ENCODE measurements at regions not wholly inside any gene's neighbourhood (a gene's known extent, or its start where the extent isn't known, plus 50 kb on each side); places are given as distances from the start of the nearest gene placed in this dataset.

DNA sequence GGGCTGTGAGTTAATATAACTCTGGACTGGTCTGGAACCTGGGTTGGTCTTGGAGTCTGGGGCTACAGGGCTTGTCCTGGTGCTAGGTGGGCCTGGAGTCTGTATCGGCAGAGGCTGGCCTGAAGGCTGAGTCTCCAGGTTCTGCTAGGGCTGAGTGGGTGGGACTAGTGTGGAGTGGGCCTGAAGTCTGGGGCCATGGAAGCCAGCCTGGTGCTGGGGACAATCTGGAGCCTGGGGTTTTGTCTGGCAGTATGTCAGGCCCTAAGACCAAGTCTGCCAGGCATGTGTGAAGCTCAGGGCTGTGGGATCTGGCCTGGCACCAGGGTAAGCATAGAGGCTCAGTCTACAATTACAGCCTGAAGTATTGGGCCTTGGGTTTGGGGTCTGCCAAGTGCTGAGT, 742.6 kb upstream of the GRIA3 start:
- Mint-ChIP-seq H3K27ac (no peak overlapping the region), H3K36me3 (ENCODE audit: low read depth) (no peaks in the 10 kb centered on the region), H3K4me1 (no peaks in the 10 kb centered on the region), H3K4me3 (no peak overlapping the region), H3K27me3 (no peaks in the 10 kb centered on the region)
- no peaks in the 10 kb centered on the region for H3K9me3 ChIP-seq (ENCODE audit: control insufficient read depth, low read length, poor library complexity, severe bottlenecking)
- ATAC-seq (no peak), DNase-seq (no peak)

DNA sequence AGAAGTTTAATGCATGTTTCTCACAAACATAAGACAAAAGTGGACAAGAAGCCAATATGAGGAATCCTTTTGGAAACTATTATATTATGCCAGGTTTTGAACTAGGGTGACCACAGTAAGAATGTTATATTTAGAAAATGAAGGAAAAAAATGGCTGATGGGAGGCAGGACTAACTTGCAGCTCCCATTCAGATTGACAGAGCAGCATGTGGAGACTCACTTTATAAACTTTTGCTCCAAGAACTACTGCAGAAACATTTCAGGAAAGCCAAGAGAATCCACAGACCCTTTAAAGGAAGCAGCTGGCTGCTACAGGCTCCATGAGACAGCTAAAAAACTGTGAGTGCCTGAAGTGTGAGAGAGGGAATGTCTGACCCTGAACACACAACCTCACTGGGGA, 738.6 kb upstream of the GRIA3 start:
- H3K27me3 Mint-ChIP-seq, result no peaks in the 10 kb centered on the region
- no peaks in the 10 kb centered on the region for H3K4me1 Mint-ChIP-seq
- H3K9me3 ChIP-seq (ENCODE audit: control insufficient read depth, low read length, poor library complexity, severe bottlenecking), result no peaks in the 10 kb centered on the region
- DNase-seq, result no peak
- H3K27ac Mint-ChIP-seq, result no peak overlapping the region
- ATAC-seq, result no peak
- no peaks in the 10 kb centered on the region for H3K36me3 Mint-ChIP-seq (ENCODE audit: low read depth)
- no peak overlapping the region for H3K4me3 Mint-ChIP-seq

- no peak for DNase-seq
- ATAC-seq, result no peak
- Mint-ChIP-seq H3K4me3 (no peak overlapping the region), H3K27ac (no peak overlapping the region), H3K36me3 (ENCODE audit: low read depth) (no peaks in the 10 kb centered on the region), H3K4me1 (no peaks in the 10 kb centered on the region), H3K27me3 (no peaks in the 10 kb centered on the region)
- H3K9me3 ChIP-seq (ENCODE audit: control insufficient read depth, low read length, poor library complexity, severe bottlenecking), result no peaks in the 10 kb centered on the region
These were observed 719.7 kb upstream of the GRIA3 start for GRCh38 chrX:122464341-122464740.

DNA sequence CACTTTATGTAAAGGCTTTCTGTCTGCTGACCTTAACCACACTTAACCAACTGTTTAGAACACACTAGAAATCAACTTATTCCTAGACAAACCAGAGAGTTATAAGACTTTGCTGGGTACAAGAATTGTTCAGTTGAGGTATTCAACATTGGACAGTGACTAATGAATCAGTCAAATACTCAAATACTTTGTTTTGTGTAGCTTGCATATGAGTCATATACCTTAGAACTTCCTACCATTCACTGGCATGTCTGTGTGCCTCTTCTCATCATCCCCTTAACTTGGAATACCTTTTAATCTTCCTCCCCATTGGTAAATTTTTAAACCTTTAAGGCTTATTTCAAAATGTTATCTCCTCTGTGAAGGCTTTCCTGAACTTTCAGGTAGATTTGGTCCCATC, 708.8 kb upstream of the GRIA3 start:
- Mint-ChIP-seq H3K4me3 (no peak overlapping the region), H3K4me1 (no peaks in the 10 kb centered on the region), H3K27me3 (no peaks in the 10 kb centered on the region), H3K27ac (no peak overlapping the region), H3K36me3 (ENCODE audit: low read depth) (no peaks in the 10 kb centered on the region)
- ATAC-seq (no peak), DNase-seq (no peak)
- H3K9me3 ChIP-seq (ENCODE audit: control insufficient read depth, low read length, poor library complexity, severe bottlenecking), result no peaks in the 10 kb centered on the region

- ATAC-seq (no peak), DNase-seq (no peak)
- Mint-ChIP-seq H3K27ac (no peak overlapping the region), H3K4me3 (no peak overlapping the region), H3K36me3 (ENCODE audit: low read depth) (no peaks in the 10 kb centered on the region), H3K27me3 (no peaks in the 10 kb centered on the region), H3K4me1 (no peaks in the 10 kb centered on the region)
- no peaks in the 10 kb centered on the region for H3K9me3 ChIP-seq (ENCODE audit: control insufficient read depth, low read length, poor library complexity, severe bottlenecking)
These were observed 683.5 kb upstream of the GRIA3 start for GRCh38 chrX:122500556-122500955.

DNA sequence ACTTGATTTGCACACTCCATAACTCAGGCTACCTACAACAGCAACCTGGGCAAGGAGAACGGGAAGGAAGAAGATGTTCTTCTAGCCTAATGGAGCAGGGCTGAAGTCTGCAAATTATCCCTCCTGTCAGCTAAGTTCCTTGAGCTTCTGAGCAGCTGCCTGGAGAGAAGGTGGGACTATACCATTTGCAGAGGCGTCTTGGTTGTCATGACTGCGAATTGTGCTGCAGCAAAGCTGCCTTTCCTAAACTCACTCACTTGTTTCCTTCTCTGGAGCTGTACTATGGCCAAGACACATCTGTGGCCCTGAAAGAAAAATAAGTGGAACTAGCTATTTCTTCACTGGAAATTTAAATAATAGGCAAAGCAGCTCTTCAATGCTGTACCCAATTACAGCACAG, 682.4 kb upstream of the GRIA3 start:
- no peaks in the 10 kb centered on the region for H3K27me3 Mint-ChIP-seq
- H3K9me3 ChIP-seq (ENCODE audit: control insufficient read depth, low read length, poor library complexity, severe bottlenecking), result no peaks in the 10 kb centered on the region
- ATAC-seq (no peak), DNase-seq (no peak)
- H3K4me3 Mint-ChIP-seq, result no peak overlapping the region
- H3K4me1 Mint-ChIP-seq, result no peaks in the 10 kb centered on the region
- no peaks in the 10 kb centered on the region for H3K36me3 Mint-ChIP-seq (ENCODE audit: low read depth)
- no peak overlapping the region for H3K27ac Mint-ChIP-seq

GRCh38 chrX:122504026-122504425, 680.1 kb upstream of the GRIA3 start:
- Mint-ChIP-seq H3K27me3 (no peaks in the 10 kb centered on the region), H3K27ac (no peak overlapping the region), H3K4me3 (no peak overlapping the region), H3K4me1 (no peaks in the 10 kb centered on the region), H3K36me3 (ENCODE audit: low read depth) (no peaks in the 10 kb centered on the region)
- ATAC-seq, result no peak
- no peaks in the 10 kb centered on the region for H3K9me3 ChIP-seq (ENCODE audit: control insufficient read depth, low read length, poor library complexity, severe bottlenecking)
- DNase-seq, result no peak

GRCh38 chrX:122512561-122513072, 671.5 kb upstream of the GRIA3 start:
- Mint-ChIP-seq H3K4me1 (no peaks in the 10 kb centered on the region), H3K27me3 (no peaks in the 10 kb centered on the region), H3K4me3 (no peak overlapping the region), H3K36me3 (ENCODE audit: low read depth) (no peaks in the 10 kb centered on the region), H3K27ac (no peak overlapping the region)
- H3K9me3 ChIP-seq (ENCODE audit: control insufficient read depth, low read length, poor library complexity, severe bottlenecking), result no peaks in the 10 kb centered on the region
- DNase-seq (no peak), ATAC-seq (no peak)

DNA sequence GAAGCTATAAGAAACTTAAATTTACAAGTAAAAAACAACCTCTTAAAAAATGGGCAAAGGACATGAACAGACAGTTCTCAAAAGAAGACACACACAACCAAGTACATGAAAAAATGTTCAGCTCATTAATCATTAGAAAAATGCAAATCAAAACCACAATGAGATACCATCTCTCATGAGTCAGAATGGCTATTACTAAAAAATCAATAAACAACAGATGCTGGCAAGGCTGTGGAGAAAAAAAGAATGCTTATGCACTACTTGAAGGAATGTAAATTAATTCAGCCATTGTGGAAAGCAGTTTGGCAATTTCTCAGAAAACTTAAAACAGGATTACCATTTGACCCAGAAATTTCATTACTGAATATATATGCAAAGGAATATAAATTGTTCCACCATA, 666.3 kb upstream of the GRIA3 start:
- DNase-seq, result no peak
- no peak overlapping the region for H3K4me3 Mint-ChIP-seq
- H3K27me3 Mint-ChIP-seq, result no peaks in the 10 kb centered on the region
- no peak overlapping the region for H3K27ac Mint-ChIP-seq
- no peaks in the 10 kb centered on the region for H3K36me3 Mint-ChIP-seq (ENCODE audit: low read depth)
- no peak for ATAC-seq
- no peaks in the 10 kb centered on the region for H3K9me3 ChIP-seq (ENCODE audit: control insufficient read depth, low read length, poor library complexity, severe bottlenecking)
- no peaks in the 10 kb centered on the region for H3K4me1 Mint-ChIP-seq

- DNase-seq (no peak), ATAC-seq (no peak)
- Mint-ChIP-seq H3K4me1 (no peaks in the 10 kb centered on the region), H3K27ac (no peak overlapping the region), H3K27me3 (no peaks in the 10 kb centered on the region), H3K36me3 (ENCODE audit: low read depth) (no peaks in the 10 kb centered on the region), H3K4me3 (no peak overlapping the region)
- H3K9me3 ChIP-seq (ENCODE audit: control insufficient read depth, low read length, poor library complexity, severe bottlenecking), result no peaks in the 10 kb centered on the region
These were observed 638.3 kb upstream of the GRIA3 start for GRCh38 chrX:122545778-122546177.

- DNase-seq, result no peak
- no peak overlapping the region for H3K4me3 Mint-ChIP-seq
- no peaks in the 10 kb centered on the region for H3K27me3 Mint-ChIP-seq
- H3K36me3 Mint-ChIP-seq (ENCODE audit: low read depth), result no peaks in the 10 kb centered on the region
- no peaks in the 10 kb centered on the region for H3K4me1 Mint-ChIP-seq
- ATAC-seq, result no peak
- no peaks in the 10 kb centered on the region for H3K9me3 ChIP-seq (ENCODE audit: control insufficient read depth, low read length, poor library complexity, severe bottlenecking)
- H3K27ac Mint-ChIP-seq, result no peak overlapping the region
These were observed 637.8 kb upstream of the GRIA3 start for GRCh38 chrX:122546269-122546668.

- Mint-ChIP-seq H3K27ac (no peak overlapping the region), H3K27me3 (no peaks in the 10 kb centered on the region), H3K36me3 (ENCODE audit: low read depth) (no peaks in the 10 kb centered on the region), H3K4me3 (no peak overlapping the region), H3K4me1 (no peaks in the 10 kb centered on the region)
- ATAC-seq, result no peak
- DNase-seq, result no peak
- no peaks in the 10 kb centered on the region for H3K9me3 ChIP-seq (ENCODE audit: control insufficient read depth, low read length, poor library complexity, severe bottlenecking)
These were observed 631.7 kb upstream of the GRIA3 start for GRCh38 chrX:122552286-122552800.

DNA sequence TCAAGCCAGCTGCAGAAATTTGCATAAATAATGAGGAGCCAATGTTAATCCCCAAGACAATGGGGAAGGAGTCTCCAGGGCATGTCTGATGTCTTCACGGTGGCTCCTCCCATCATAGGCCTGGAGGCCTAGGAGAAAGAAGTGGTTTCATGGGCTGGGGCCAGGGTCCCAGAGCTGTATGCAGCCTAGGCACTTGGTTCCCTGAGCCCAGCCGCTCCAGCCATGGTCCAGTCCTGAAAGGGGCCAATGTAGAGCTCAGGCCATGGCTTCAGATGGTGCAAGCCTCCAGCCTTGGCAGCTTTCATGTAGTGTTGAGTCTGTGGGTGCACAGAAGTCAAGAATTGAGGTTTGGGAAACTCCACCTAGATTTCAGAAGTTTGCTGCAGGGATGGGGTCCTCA, 628.2 kb upstream of the GRIA3 start:
- DNase-seq, result no peak

GRCh38 chrX:122565952-122566351, 618.1 kb upstream of the GRIA3 start:
- Mint-ChIP-seq H3K27me3 (no peaks in the 10 kb centered on the region), H3K27ac (no peak overlapping the region), H3K36me3 (ENCODE audit: low read depth) (no peaks in the 10 kb centered on the region), H3K4me3 (no peak overlapping the region), H3K4me1 (no peaks in the 10 kb centered on the region)
- DNase-seq (no peak), ATAC-seq (no peak)
- H3K9me3 ChIP-seq (ENCODE audit: control insufficient read depth, low read length, poor library complexity, severe bottlenecking), result no peaks in the 10 kb centered on the region

More for the DNA sequence above, 628.2 kb upstream of the GRIA3 start:
- ATAC-seq, result no peak
- H3K4me1 Mint-ChIP-seq, result no peaks in the 10 kb centered on the region
- H3K9me3 ChIP-seq (ENCODE audit: control insufficient read depth, low read length, poor library complexity, severe bottlenecking), result no peaks in the 10 kb centered on the region
- no peaks in the 10 kb centered on the region for H3K36me3 Mint-ChIP-seq (ENCODE audit: low read depth)
- no peak overlapping the region for H3K4me3 Mint-ChIP-seq
- no peaks in the 10 kb centered on the region for H3K27me3 Mint-ChIP-seq
- H3K27ac Mint-ChIP-seq, result no peak overlapping the region

Data from T-helper 17 cell (primary cell).